PC-9 (cell line): ENCODE measurements at regions not wholly inside any gene's neighbourhood (a gene's known extent, or its start where the extent isn't known, plus 50 kb on each side); places are given as distances from the start of the nearest gene placed in this dataset.

Experiments
- BruUV-seq: library from RNA; stranded (reverse); fragments of 400-500 nt; replicated peaks from 2 replicates; lab custom pipeline; 2021; lab: Mats Ljungman, UMichigan
- CTCF ChIA-PET: fragments of 300-600 bp; sonication (Branson Sonifier 250); formaldehyde crosslinking; loops from one replicate; lab custom pipeline; 2022; ENCODE audit warnings: antibody characterized with exemption; lab: Charles Lee
- POLR2A ChIA-PET: fragments of 300-600 bp; sonication (Branson Sonifier 250); formaldehyde crosslinking; loops from one replicate; lab custom pipeline; 2022; ENCODE audit warnings: antibody characterized with exemption; ENCODE audit not compliant: unreplicated experiment; lab: Charles Lee
- DNase-seq, 2 experiments: peaks; one replicate each; pipeline versions ENCODE4 v3.0.0 to v3.0.0-alpha.2; 2015 to 2022; ENCODE audit warnings: mixed read lengths in 1 of 2
- H2AFZ ChIP-seq: fragments of 200-600 bp; sonication (generic); 2 replicates; pipeline ENCODE4 v1.8.1; 2017; ENCODE audit warnings: antibody characterized with exemption
- H3F3A ChIP-seq: fragments of 200-600 bp; sonication (generic); 2 replicates; pipeline ENCODE4 v1.8.1; 2017; ENCODE audit warnings: antibody characterized with exemption, mild to moderate bottlenecking, low read depth; ENCODE audit not compliant: insufficient read depth
- H3K27ac ChIP-seq: fragments of 200-600 bp; sonication (generic); 2 replicates; pipeline ENCODE4 v1.6.1; 2016; ENCODE audit warnings: mixed run types
- H3K27me3 ChIP-seq: fragments of 200-600 bp; sonication (generic); 2 replicates; pipeline ENCODE4 v1.6.1; 2016; ENCODE audit warnings: low read depth, mixed run types; ENCODE audit not compliant: insufficient read depth
- H3K36me3 ChIP-seq: fragments of 200-600 bp; sonication (generic); 2 replicates; pipeline ENCODE4 v1.6.1; 2016; ENCODE audit warnings: low read depth, mixed run types
- H3K4me1 ChIP-seq: fragments of 200-600 bp; sonication (generic); replicated peaks from 2 replicates; pipeline ENCODE4 v1.6.1; 2016; ENCODE audit warnings: mixed run types; ENCODE audit not compliant: insufficient read depth
- H3K4me2 ChIP-seq: fragments of 200-600 bp; sonication (generic); 2 replicates; pipeline ENCODE4 v1.6.1; 2017; ENCODE audit warnings: mixed run types
- H3K4me3 ChIP-seq: fragments of 200-600 bp; sonication (generic); 2 replicates; pipeline ENCODE4 v1.6.1; 2016; ENCODE audit warnings: mixed run types
- H3K79me2 ChIP-seq: fragments of 200-600 bp; sonication (generic); 2 replicates; pipeline ENCODE4 v1.6.1; 2017; ENCODE audit warnings: low read depth, mixed run types
- H3K9me2 ChIP-seq: fragments of 200-600 bp; sonication (generic); 2 replicates; pipeline ENCODE4 v1.8.1; 2017; ENCODE audit warnings: mild to moderate bottlenecking; ENCODE audit not compliant: insufficient read depth
- H3K9me3 ChIP-seq: fragments of 200-600 bp; sonication (generic); 2 replicates; pipeline ENCODE4 v1.8.1; 2016; ENCODE audit warnings: low read depth; ENCODE audit not compliant: insufficient read depth
- H4K20me1 ChIP-seq: fragments of 200-600 bp; sonication (generic); 2 replicates; pipeline ENCODE4 v1.8.1; 2017; ENCODE audit not compliant: insufficient read depth
- EZH2 ChIP-seq: fragments of 200-600 bp; sonication (generic); IDR thresholded peaks from 2 replicates; pipeline ENCODE4 v1.8.0; 2017; ENCODE audit warnings: antibody characterized with exemption, low read depth
- intact Hi-C: fragments of 100-400 bp; cut with micrococcal nuclease; formaldehyde crosslinking; loops from one replicate; pipeline ENCODE4 v1.10.0; 2022; ENCODE audit not compliant: unreplicated experiment
- TF ChIP-seq, protein P1 (sequence below): fragments of 200-600 bp; sonication (generic); conservative IDR thresholded peaks from 2 replicates; pipeline ENCODE4 v1.6.1; 2017; ENCODE audit warnings: mixed run types, antibody characterized with exemption, mild to moderate bottlenecking, moderate library complexity

DNA sequence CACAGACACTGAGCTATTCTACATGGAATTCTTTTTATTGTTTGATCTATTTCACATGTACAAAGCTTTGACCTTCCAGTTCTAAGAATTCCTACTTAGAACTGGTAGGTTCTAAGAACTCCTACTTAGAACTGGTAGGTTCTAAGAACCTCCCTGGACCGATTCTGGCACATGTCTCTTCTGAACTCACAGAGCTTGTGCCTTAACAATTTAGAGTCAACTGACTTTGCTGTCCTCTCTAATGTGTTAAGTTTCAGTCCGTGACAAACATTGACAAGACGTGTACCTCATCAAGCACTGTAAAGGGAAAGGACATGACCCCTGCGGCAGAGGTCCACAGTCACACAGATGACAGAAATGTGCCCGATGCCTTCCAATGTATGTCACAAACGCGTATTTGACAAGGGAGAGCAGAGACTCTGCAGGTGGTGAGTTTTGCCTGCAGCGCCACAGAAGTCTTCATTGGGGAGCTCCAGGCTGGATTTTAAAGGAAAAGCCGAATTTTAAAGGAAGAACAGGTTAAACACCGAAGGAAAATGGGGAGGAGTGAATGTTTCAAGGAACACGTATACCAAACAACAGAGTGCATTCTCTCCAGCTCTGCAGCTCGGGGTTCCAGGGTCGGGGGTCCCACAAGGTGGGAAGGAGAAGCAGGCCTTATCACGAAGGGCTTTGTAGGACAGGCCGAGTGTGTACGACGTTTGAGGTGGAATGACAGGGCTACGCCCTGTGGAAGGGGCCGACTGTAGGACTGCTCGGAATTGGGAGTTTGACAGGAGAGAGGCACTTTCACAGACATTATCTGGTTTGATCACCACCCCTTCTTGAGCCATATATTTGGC, 161.1 kb upstream of the KLF14 start:
- H3K36me3 ChIP-seq: peaks cover 71% of the 10 kb centered on the region
- H3K9me2 ChIP-seq: no peaks in the 10 kb centered on the region
- BruUV-seq: no TSS peak
- H4K20me1 ChIP-seq: peaks cover 87% of the 10 kb centered on the region
- no peak overlapping the region for H2AFZ ChIP-seq
- H3K4me3 ChIP-seq: no peak overlapping the region
- H3K27ac ChIP-seq: peak overlapping the region; percentile 99
- no peak for DNase-seq
- H3F3A ChIP-seq: peaks cover 96% of the 10 kb centered on the region
- intact Hi-C loops: loop anchor here (1.0 to 10.0 kb wide), 6 partner anchors 9 to 760 kb away; no protein-coding TSS in a partner anchor
- no peaks in the 10 kb centered on the region for H3K27me3 ChIP-seq
- ChIA-PET CTCF (interaction anchor here (2.3 kb wide), 1 partner anchor 64 kb away, joined by 17 read pairs; no protein-coding TSS in a partner anchor), POLR2A (interaction anchor here (0.7 to 1.1 kb wide), 2 partner anchors 9 to 143 kb away, joined by 3 to 5 read pairs; no protein-coding TSS in a partner anchor)
- peaks cover 96% of the 10 kb centered on the region for H3K79me2 ChIP-seq
- H3K9me3 ChIP-seq: no peaks in the 10 kb centered on the region
- peak overlapping the region; percentile 67 for H3K4me2 ChIP-seq
- H3K4me1 ChIP-seq: peaks cover 95% of the 10 kb centered on the region
- TF ChIP-seq, protein P1, sequence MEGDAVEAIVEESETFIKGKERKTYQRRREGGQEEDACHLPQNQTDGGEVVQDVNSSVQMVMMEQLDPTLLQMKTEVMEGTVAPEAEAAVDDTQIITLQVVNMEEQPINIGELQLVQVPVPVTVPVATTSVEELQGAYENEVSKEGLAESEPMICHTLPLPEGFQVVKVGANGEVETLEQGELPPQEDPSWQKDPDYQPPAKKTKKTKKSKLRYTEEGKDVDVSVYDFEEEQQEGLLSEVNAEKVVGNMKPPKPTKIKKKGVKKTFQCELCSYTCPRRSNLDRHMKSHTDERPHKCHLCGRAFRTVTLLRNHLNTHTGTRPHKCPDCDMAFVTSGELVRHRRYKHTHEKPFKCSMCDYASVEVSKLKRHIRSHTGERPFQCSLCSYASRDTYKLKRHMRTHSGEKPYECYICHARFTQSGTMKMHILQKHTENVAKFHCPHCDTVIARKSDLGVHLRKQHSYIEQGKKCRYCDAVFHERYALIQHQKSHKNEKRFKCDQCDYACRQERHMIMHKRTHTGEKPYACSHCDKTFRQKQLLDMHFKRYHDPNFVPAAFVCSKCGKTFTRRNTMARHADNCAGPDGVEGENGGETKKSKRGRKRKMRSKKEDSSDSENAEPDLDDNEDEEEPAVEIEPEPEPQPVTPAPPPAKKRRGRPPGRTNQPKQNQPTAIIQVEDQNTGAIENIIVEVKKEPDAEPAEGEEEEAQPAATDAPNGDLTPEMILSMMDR: no peak
- no peak for TF ChIP-seq EZH2

DNA sequence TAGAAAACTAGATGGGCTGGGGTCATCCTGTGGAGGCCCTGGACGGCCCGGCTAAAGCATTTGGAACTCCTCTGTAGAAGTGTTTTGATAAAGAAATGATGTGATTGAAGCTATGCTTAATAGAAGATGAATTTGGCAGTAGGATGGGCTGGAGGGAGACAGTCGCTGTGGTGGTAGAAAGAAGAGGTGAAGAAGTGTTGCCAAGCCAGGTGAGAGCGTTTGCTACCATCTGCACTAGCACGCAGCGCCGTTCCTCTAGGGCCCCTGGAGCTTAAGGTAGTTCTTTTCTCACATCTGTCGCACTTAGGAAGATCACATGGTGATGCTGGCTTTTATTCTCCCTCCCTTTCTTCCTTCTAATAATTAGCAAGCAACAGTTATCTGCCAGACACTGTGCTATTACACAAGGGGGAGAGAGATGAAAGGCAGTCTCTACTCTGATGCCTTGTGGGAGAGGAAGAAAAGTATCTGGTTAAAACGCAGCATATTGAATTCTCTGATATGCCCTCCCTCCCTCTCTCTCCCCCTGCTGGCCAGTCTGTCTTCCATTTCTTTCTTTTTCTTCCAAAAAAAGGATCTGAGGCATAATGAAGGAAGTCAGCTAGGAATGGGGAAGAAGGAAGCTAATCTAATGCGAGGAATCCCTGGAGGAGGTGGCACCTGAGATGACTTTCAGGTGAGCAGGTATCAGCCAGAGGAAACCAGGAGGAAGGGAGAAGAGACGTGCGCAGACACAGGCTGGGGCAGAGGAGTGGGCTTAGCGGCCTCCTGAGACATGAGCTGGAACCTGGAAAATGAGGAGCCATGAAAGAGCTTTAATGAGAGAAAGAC, 162.3 kb upstream of the KLF14 start:
- DNase-seq: peak; percentile 40 to 73
- no TSS peak for BruUV-seq
- no peaks in the 10 kb centered on the region for H3K9me3 ChIP-seq
- peaks cover 95% of the 10 kb centered on the region for H3K4me1 ChIP-seq
- H3K9me2 ChIP-seq: no peaks in the 10 kb centered on the region
- peaks cover 71% of the 10 kb centered on the region for H3K36me3 ChIP-seq
- H2AFZ ChIP-seq: no peak overlapping the region
- POLR2A ChIA-PET: interaction anchor here (0.6 to 0.7 kb wide), 3 partner anchors 16 to 21 kb away, joined by 3 to 4 read pairs (median 3); no protein-coding TSS in a partner anchor
- H3K27me3 ChIP-seq: no peaks in the 10 kb centered on the region
- H3K27ac ChIP-seq: peak overlapping the region; percentile 99
- peak overlapping the region; percentile 67 for H3K4me2 ChIP-seq
- H3F3A ChIP-seq: peaks cover 96% of the 10 kb centered on the region
- no peak overlapping the region for H3K4me3 ChIP-seq
- H3K79me2 ChIP-seq: peaks cover 96% of the 10 kb centered on the region
- no peak for TF ChIP-seq EZH2
- TF ChIP-seq, protein P1: peak; percentile 60
- intact Hi-C loops: loop anchor here (10.0 kb wide), 3 partner anchors 529 to 759 kb away; no protein-coding TSS in a partner anchor
- CTCF ChIA-PET: interaction anchor here (0.5 to 2.3 kb wide), 13 partner anchors 11 to 757 kb away, joined by 3 to 17 read pairs (median 6); no protein-coding TSS in a partner anchor
- H4K20me1 ChIP-seq: peaks cover 87% of the 10 kb centered on the region
